ENCODE measurements at regions not wholly inside any gene's neighbourhood (a gene's known extent, or its start where the extent isn't known, plus 50 kb on each side); places are given as distances from the start of the nearest gene placed in this dataset.
"Not testable (repeated sequence)": the region's sequence is repeated elsewhere in the genome, so short reads cannot be mapped to it uniquely, and the experiment has no call there.

DNA sequence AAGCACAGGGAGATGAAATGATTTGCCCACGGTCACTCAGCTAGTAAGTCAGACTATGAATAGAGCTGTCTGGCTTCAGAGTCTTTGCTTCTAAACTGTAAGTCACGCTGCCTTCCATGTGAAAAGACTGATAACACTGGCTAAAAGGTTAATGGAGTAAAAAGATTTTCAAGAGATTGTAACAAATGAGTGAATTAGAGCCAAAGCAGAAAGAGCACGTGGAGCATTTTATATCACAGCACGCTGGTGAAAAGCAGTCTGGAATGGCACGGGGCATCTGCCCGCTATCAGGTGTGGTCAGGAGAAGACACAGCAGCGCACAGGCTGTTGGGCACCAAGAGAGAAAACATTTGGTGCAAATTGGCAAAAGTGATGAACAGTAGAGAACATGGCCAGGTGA, 144.8 kb upstream of the GALNT2 start:
- no peak overlapping the region for H3K27ac Mint-ChIP-seq (ENCODE audit: unreplicated experiment)
- H3K27me3 Mint-ChIP-seq (ENCODE audit: unreplicated experiment) = no peaks in the 10 kb centered on the region

DNA sequence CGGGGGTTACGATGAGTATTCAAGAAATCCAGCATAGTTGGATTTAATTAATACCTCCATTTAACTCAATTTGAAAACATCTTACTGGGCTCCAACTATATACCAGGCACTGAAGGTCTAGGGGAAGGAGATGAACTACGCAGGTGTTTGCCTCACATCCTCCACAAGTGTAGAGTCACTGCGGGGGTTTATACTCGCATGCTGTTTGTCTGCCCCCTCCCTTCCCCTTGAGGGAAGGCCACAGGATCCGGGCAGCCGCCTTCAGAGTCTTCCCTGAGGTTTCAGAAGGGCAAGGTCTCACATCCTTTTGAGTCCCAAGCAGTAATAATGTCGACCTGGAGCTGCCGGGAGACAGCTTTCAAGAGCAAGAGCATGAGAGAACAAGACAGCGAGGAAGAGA, 142.4 kb upstream of the GALNT2 start:
- TF ChIP-seq, protein P1, sequence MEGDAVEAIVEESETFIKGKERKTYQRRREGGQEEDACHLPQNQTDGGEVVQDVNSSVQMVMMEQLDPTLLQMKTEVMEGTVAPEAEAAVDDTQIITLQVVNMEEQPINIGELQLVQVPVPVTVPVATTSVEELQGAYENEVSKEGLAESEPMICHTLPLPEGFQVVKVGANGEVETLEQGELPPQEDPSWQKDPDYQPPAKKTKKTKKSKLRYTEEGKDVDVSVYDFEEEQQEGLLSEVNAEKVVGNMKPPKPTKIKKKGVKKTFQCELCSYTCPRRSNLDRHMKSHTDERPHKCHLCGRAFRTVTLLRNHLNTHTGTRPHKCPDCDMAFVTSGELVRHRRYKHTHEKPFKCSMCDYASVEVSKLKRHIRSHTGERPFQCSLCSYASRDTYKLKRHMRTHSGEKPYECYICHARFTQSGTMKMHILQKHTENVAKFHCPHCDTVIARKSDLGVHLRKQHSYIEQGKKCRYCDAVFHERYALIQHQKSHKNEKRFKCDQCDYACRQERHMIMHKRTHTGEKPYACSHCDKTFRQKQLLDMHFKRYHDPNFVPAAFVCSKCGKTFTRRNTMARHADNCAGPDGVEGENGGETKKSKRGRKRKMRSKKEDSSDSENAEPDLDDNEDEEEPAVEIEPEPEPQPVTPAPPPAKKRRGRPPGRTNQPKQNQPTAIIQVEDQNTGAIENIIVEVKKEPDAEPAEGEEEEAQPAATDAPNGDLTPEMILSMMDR (IDR thresholded peaks at IDR 0.05; ENCODE audit: unreplicated experiment) = no peak
- Mint-ChIP-seq H3K36me3 (ENCODE audit: low read depth, unreplicated experiment) (no peaks in the 10 kb centered on the region), H3K4me3 (ENCODE audit: unreplicated experiment) (no peak overlapping the region), H3K4me1 (ENCODE audit: unreplicated experiment) (peaks cover 4% of the 10 kb centered on the region), H3K9me3 (ENCODE audit: unreplicated experiment) (no peaks in the 10 kb centered on the region), H3K27ac (ENCODE audit: unreplicated experiment) (no peak overlapping the region), H3K27me3 (ENCODE audit: unreplicated experiment) (no peaks in the 10 kb centered on the region)
- DNase-seq (ENCODE audit: low spot score) = no peak

More for the DNA sequence above, 144.8 kb upstream of the GALNT2 start:
- peaks cover 4% of the 10 kb centered on the region for H3K4me1 Mint-ChIP-seq (ENCODE audit: unreplicated experiment)
- DNase-seq (ENCODE audit: low spot score) = no peak
- H3K9me3 Mint-ChIP-seq (ENCODE audit: unreplicated experiment) = no peaks in the 10 kb centered on the region
- no peak overlapping the region for H3K4me3 Mint-ChIP-seq (ENCODE audit: unreplicated experiment)
- TF ChIP-seq, protein P1 (IDR thresholded peaks at IDR 0.05; ENCODE audit: unreplicated experiment) = no peak
- H3K36me3 Mint-ChIP-seq (ENCODE audit: low read depth, unreplicated experiment) = no peaks in the 10 kb centered on the region

DNA sequence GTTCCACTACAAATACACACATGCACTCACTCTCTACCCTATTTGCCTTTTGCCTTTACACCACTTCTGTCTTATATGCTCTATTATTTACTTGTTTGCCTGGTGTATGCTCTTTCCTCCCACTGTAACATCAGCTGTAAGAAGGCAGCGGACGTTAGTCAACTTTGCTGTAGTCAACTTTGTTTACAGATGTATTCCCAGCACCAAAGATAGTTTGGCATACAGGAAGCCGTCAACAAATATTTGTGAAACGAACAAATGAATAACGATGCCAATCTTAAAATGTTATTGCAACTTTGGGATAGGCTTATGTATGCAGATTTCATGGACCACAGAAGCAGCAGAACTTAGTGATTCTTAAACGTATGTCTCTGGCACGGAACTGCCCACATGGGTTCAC, 138.3 kb upstream of the GALNT2 start:
- H3K36me3 Mint-ChIP-seq (ENCODE audit: low read depth, unreplicated experiment) = no peaks in the 10 kb centered on the region
- no peak for DNase-seq (ENCODE audit: low spot score)
- no peaks in the 10 kb centered on the region for H3K4me1 Mint-ChIP-seq (ENCODE audit: unreplicated experiment)
- TF ChIP-seq, protein P1 (IDR thresholded peaks at IDR 0.05; ENCODE audit: unreplicated experiment) = no peak
- no peak overlapping the region for H3K27ac Mint-ChIP-seq (ENCODE audit: unreplicated experiment)
- H3K4me3 Mint-ChIP-seq (ENCODE audit: unreplicated experiment) = no peak overlapping the region
- no peaks in the 10 kb centered on the region for H3K27me3 Mint-ChIP-seq (ENCODE audit: unreplicated experiment)
- H3K9me3 Mint-ChIP-seq (ENCODE audit: unreplicated experiment) = no peaks in the 10 kb centered on the region

DNA sequence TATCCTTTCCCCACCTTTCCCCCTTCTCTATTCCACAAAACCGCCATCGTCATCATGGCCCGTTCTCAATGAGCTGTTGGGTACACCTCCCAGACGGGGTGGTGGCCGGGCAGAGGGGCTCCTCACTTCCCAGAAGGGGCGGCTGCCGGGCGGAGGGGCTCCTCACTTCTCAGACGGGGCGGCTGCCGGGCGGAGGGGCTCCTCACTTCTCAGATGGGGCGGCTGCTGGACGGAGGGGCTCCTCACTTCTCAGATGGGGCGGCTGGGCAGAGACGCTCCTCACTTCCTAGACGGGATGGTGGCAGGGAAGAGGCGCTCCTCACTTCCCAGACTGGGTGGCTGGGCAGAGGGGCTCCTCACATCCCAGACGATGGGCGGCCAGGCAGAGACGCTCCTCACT, 135.3 kb upstream of the GALNT2 start:
- not testable (repeated sequence) for DNase-seq (ENCODE audit: low spot score); H3K4me3 Mint-ChIP-seq (ENCODE audit: unreplicated experiment); H3K27ac Mint-ChIP-seq (ENCODE audit: unreplicated experiment); H3K27me3 Mint-ChIP-seq (ENCODE audit: unreplicated experiment); H3K9me3 Mint-ChIP-seq (ENCODE audit: unreplicated experiment); H3K36me3 Mint-ChIP-seq (ENCODE audit: low read depth, unreplicated experiment); H3K4me1 Mint-ChIP-seq (ENCODE audit: unreplicated experiment)

DNA sequence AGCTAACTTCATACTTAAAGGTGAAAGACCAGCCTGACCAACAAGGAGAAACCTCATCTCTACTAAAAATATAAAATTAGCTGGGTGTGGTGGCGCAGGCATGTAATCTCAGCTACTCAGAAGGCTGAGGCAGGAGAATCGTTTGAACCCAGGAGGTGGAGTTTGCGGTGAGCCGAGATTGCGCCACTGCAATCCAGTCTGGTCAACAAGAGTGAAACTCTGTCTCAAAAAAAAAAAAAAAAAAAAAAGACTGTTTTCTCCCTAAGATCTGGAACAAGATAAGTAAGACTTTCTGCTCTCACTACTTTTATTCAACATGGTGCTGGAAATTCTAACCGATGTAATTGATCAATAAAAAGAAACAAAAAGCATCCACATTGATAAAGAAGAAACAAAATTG, 131.9 kb upstream of the GALNT2 start:
- not testable (repeated sequence) for H3K36me3 Mint-ChIP-seq (ENCODE audit: low read depth, unreplicated experiment); H3K27me3 Mint-ChIP-seq (ENCODE audit: unreplicated experiment); H3K27ac Mint-ChIP-seq (ENCODE audit: unreplicated experiment); DNase-seq (ENCODE audit: low spot score); H3K9me3 Mint-ChIP-seq (ENCODE audit: unreplicated experiment); H3K4me3 Mint-ChIP-seq (ENCODE audit: unreplicated experiment); H3K4me1 Mint-ChIP-seq (ENCODE audit: unreplicated experiment)

DNA sequence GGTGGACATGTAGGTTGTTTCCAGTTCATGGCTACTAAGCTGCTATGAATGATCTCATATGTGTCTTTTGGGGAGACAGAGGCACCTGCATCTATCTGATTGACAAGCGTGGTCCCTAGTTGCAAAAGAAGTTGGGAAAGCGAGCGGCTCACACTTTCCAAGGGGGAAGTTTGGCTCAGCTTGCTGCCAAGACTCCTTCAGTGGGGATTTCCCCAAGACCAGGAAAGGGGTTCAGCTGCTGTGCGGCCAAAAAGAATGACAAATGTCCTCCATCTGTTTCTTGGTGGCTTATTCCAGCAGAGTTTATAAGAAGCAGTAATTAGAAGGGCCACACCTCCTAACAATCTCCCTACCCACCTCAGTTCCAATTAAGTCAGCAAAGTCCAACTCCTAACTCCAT, 128.5 kb upstream of the GALNT2 start:
- no peak overlapping the region for H3K27ac Mint-ChIP-seq (ENCODE audit: unreplicated experiment)
- no peak for DNase-seq (ENCODE audit: low spot score)
- TF ChIP-seq, protein P1 (IDR thresholded peaks at IDR 0.05; ENCODE audit: unreplicated experiment) = no peak
- no peaks in the 10 kb centered on the region for H3K27me3 Mint-ChIP-seq (ENCODE audit: unreplicated experiment)
- H3K4me1 Mint-ChIP-seq (ENCODE audit: unreplicated experiment) = no peaks in the 10 kb centered on the region
- H3K36me3 Mint-ChIP-seq (ENCODE audit: low read depth, unreplicated experiment) = no peaks in the 10 kb centered on the region
- H3K4me3 Mint-ChIP-seq (ENCODE audit: unreplicated experiment) = no peak overlapping the region
- no peaks in the 10 kb centered on the region for H3K9me3 Mint-ChIP-seq (ENCODE audit: unreplicated experiment)
